Peyer's patch (tissue), 4 donors: ENCODE measurements at regions not wholly inside any gene's neighbourhood (a gene's known extent, or its start where the extent isn't known, plus 50 kb on each side); places are given as distances from the start of the nearest gene placed in this dataset.

Source experiments
- DNase-seq, 3 donors: peaks; one replicate each; pipeline ENCODE4 v3.0.0-alpha.2; 2017 to 2019
- H3K27ac ChIP-seq, 4 donors: fragments of 200-600 bp; sonication (generic); one replicate each; pipeline ENCODE4 v1.5.1; 2016 to 2019
- H3K27me3 ChIP-seq, 2 donors: fragments of 200-600 bp; sonication (generic); one replicate each; pipeline ENCODE4 v1.5.1; 2019
- H3K36me3 ChIP-seq, 3 donors: fragments of 200-600 bp; sonication (generic); one replicate each; pipeline ENCODE4 v1.5.1; 2016 to 2019
- H3K4me1 ChIP-seq, 4 donors: fragments of 200-600 bp; sonication (generic); one replicate each; pipeline ENCODE4 v1.5.1; 2016 to 2019
- H3K4me3 ChIP-seq, 4 donors: fragments of 200-600 bp; sonication (generic); 1 replicate in 3 of 4; 2 replicates in 1 of 4; pipeline ENCODE4 v1.5.1; 2016 to 2019; ENCODE audit warnings: mild to moderate bottlenecking in 1 of 4
- H3K9me3 ChIP-seq, 4 donors: fragments of 200-600 bp; sonication (generic); one replicate each; pipeline ENCODE4 v1.5.1; 2016 to 2019; ENCODE audit warnings: mild to moderate bottlenecking in 1 of 4
- CTCF ChIP-seq, 6 experiments: fragments of 450-650 bp in 4 of 6; fragments of 200-600 bp in 2 of 6; sonication (generic) in 1 of 6; IDR thresholded peaks; one replicate each; pipeline ENCODE4 v1.5.1; 2017 to 2019; ENCODE audit warnings: antibody characterized with exemption in 6 of 6, mild to moderate bottlenecking in 3 of 6, moderate library complexity in 1 of 6
- POLR2A ChIP-seq, 2 donors: fragments of 450-650 bp; IDR thresholded peaks; one replicate each; pipeline ENCODE4 v1.5.1; 2017; ENCODE audit warnings: antibody characterized with exemption in 2 of 2, mild to moderate bottlenecking in 2 of 2, moderate library complexity in 2 of 2

- Histone ChIP-seq H3K9me3 (no peaks in the 10 kb centered on the region), H3K27me3 (no peaks in the 10 kb centered on the region), H3K27ac (no peak overlapping the region), H3K36me3 (no peaks in the 10 kb centered on the region), H3K4me1 (no peaks in the 10 kb centered on the region), H3K4me3 (no peak overlapping the region)
- no peak for DNase-seq
- TF ChIP-seq CTCF (IDR thresholded peaks at IDR 0.05) = no peak
- TF ChIP-seq POLR2A (IDR thresholded peaks at IDR 0.05) = no peak
Observed at GRCh38 chr4:151600432-151600831, 160.4 kb downstream of the GATB start.

- no peaks in the 10 kb centered on the region for H3K27me3 ChIP-seq
- no peak overlapping the region for H3K27ac ChIP-seq
- TF ChIP-seq CTCF (IDR thresholded peaks at IDR 0.05) (no peak), POLR2A (IDR thresholded peaks at IDR 0.05) (no peak)
- no peaks in the 10 kb centered on the region for H3K36me3 ChIP-seq
- H3K4me3 ChIP-seq = no peak overlapping the region
- H3K4me1 ChIP-seq = no peaks in the 10 kb centered on the region
- H3K9me3 ChIP-seq = no peaks in the 10 kb centered on the region
- no peak for DNase-seq
Observed at GRCh38 chr4:151603377-151603776, 157.4 kb downstream of the GATB start.

- H3K27me3 ChIP-seq = no peaks in the 10 kb centered on the region
- no peak overlapping the region for H3K4me3 ChIP-seq
- no peak overlapping the region for H3K27ac ChIP-seq
- H3K36me3 ChIP-seq = no peaks in the 10 kb centered on the region
- no peaks in the 10 kb centered on the region for H3K4me1 ChIP-seq
- TF ChIP-seq POLR2A (IDR thresholded peaks at IDR 0.05) (no peak), CTCF (IDR thresholded peaks at IDR 0.05) (peak in 4 of 6 experiments; percentile 20 to 50 (median 42))
- H3K9me3 ChIP-seq = no peaks in the 10 kb centered on the region
- no peak for DNase-seq
Observed at GRCh38 chr4:151604238-151604637, 156.6 kb downstream of the GATB start.

- no peak overlapping the region for H3K27ac ChIP-seq
- TF ChIP-seq POLR2A (IDR thresholded peaks at IDR 0.05) = no peak
- no peak for TF ChIP-seq CTCF (IDR thresholded peaks at IDR 0.05)
- no peak overlapping the region for H3K4me3 ChIP-seq
- H3K27me3 ChIP-seq = no peaks in the 10 kb centered on the region
- no peaks in the 10 kb centered on the region for H3K36me3 ChIP-seq
- no peaks in the 10 kb centered on the region for H3K4me1 ChIP-seq
- DNase-seq = no peak
- no peaks in the 10 kb centered on the region for H3K9me3 ChIP-seq
Observed at GRCh38 chr4:151605215-151605614, 155.6 kb downstream of the GATB start.

GRCh38 chr4:151606061-151606460, 154.7 kb downstream of the GATB start:
- H3K4me3 ChIP-seq = no peak overlapping the region
- no peak for TF ChIP-seq POLR2A (IDR thresholded peaks at IDR 0.05)
- no peak for TF ChIP-seq CTCF (IDR thresholded peaks at IDR 0.05)
- no peaks in the 10 kb centered on the region for H3K27me3 ChIP-seq
- H3K4me1 ChIP-seq = no peaks in the 10 kb centered on the region
- H3K27ac ChIP-seq = no peak overlapping the region
- no peaks in the 10 kb centered on the region for H3K36me3 ChIP-seq
- DNase-seq = no peak
- no peaks in the 10 kb centered on the region for H3K9me3 ChIP-seq

GRCh38 chr4:151610229-151610628, 150.6 kb downstream of the GATB start:
- Histone ChIP-seq H3K4me3 (no peak overlapping the region), H3K9me3 (no peaks in the 10 kb centered on the region), H3K27me3 (no peaks in the 10 kb centered on the region), H3K36me3 (no peaks in the 10 kb centered on the region), H3K27ac (no peak overlapping the region), H3K4me1 (no peaks in the 10 kb centered on the region)
- no peak for DNase-seq
- TF ChIP-seq CTCF (IDR thresholded peaks at IDR 0.05) (no peak), POLR2A (IDR thresholded peaks at IDR 0.05) (no peak)
